Stimulated activated CD4-positive, alpha-beta T cell treated with anti-CD3 and anti-CD28 coated beads, Interleukin-12 subunit alpha, Interleukin-12 subunit beta, amount 100 ng/mL, for 4 hours (primary cell): ENCODE measurements at regions not wholly inside any gene's neighbourhood (a gene's known extent, or its start where the extent isn't known, plus 50 kb on each side); places are given as distances from the start of the nearest gene placed in this dataset.
"Not testable (repeated sequence)": the region's sequence is repeated elsewhere in the genome, so short reads cannot be mapped to it uniquely, and the experiment has no call there.

Experiments
- DNase-seq: peaks from one replicate; pipeline ENCODE4 v3.0.0-alpha.2; 2020

DNA sequence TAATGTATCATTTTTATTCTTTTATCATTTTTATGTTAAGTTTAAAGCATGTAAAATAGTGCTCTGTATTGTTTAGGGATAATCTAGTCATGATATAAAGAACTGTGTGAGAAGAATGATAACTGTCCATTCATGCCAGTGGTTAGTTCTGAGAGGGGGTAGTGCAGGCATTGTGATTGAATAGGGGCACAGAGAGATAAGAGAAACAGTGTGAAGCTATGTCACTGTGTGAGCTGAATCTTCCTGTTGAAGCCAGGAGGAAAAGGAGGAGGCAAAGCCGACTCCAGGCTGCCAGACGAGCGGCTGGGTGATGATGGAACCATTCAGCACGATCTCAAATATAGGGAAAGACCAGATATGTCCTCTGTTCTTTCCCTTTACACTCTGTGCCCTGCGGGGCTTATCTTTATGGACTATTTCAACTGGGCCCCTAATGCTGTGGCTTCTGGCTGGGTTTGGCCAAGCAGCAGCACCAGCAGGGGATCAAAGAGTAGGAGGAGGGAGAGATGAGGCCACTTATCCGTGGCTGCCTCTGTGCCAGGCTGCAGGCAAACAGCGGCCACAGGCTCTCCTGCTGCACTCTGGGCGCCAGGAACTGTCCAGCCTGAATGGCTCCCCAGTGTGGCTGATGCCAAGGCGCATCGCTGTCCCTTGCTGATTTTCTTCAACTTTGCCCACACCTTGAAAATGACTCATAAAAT is 128.0 kb downstream of the SPP2 start:
- no peak for DNase-seq

GRCh38 chr2:234175649-234176048 is 125.1 kb downstream of the SPP2 start:
- no peak for DNase-seq

- DNase-seq: no peak
These were observed 124.2 kb downstream of the SPP2 start for GRCh38 chr2:234174742-234175141.

- no peak for DNase-seq
These were observed 122.0 kb downstream of the SPP2 start for GRCh38 chr2:234172532-234172931.

- no peak for DNase-seq
These were observed 121.6 kb downstream of the SPP2 start for GRCh38 chr2:234172066-234172465.

GRCh38 chr2:234171666-234172065 is 121.2 kb downstream of the SPP2 start:
- DNase-seq: no peak

DNA sequence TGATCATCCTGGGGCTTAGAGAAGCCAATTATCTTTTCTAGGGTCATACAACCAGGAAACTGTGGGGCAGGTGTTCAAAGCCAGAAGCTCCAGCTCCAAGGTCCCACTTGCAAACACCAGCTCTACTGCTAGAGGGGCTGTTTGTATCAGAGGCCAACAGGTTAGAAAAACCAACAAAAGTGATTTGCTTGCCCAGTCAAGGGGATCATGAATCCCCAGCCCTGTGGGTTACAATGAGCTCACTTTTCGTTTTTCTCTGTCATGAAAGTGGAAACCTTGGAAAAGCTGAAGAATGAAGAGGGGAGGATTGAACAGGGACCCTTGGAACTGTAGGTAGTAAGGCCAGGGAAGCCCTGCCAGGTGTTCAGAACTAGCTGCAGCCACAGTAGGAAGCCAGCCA is 119.2 kb downstream of the SPP2 start:
- DNase-seq: no peak

- DNase-seq: not testable (repeated sequence)
These were observed 118.4 kb downstream of the SPP2 start for GRCh38 chr2:234168605-234169570.

DNA sequence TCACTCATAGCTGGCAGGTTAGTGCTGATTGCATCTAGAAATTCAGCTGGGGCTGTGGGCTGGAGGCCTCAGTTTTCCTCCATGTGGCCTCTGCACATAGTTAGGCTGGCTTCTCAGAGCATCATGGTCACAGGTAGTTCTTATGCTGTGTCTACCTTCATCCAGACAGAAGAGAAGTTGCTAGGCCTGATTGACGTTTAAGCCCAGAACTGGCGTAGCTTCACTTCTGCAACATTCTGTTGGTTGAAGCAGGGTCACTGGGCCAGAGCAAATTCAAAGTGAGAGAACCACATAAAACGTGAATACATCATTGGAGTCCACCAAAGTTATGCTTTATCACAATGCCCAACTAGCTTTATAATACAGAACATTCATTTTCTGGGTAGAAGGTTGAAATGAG is 116.0 kb downstream of the SPP2 start:
- DNase-seq: no peak

- DNase-seq: no peak
These were observed 114.9 kb downstream of the SPP2 start for GRCh38 chr2:234165421-234165820.

GRCh38 chr2:234164493-234165413 is 114.3 kb downstream of the SPP2 start:
- DNase-seq: peak; percentile 16

- no peak for DNase-seq
These were observed 113.1 kb downstream of the SPP2 start for GRCh38 chr2:234163510-234164045.

DNA sequence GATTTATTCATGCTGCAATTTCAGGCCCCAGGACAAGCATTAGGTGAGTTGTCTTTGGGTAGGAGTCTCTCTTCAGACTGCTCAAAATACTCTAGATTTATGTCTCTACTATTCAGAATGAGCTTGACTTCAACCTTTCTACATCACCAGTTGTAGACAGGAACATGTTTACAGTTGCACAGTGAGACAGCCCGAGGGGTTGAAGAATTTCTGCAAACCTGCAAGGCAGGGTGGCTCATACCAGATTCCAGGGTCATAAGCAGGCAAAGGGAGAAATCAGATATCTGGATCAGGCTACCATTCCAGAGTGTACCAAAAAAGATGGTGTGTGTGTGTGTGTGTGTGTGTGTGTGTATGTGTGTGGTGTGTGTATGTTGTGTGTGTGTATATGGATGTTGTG is 112.4 kb downstream of the SPP2 start:
- DNase-seq: no peak

DNA sequence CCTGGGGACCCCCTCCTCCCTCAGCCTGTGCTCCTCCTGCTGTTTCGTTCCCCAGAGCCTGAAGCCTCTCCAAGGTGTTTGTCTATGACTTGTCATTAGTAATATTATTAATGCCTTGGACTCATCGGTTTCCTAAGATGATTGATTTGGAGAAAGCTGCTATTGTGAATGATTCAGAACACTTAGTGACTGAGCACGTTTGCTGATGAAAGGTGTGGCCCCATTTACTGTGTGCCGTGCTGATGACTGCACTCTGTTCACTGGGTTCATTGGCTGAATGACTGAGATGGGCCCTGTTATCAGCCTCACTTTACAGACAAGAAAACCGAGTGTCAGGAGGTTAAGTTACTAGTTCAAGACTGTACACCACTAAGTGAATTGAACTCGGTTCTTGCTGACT is 111.4 kb downstream of the SPP2 start:
- no peak for DNase-seq

- DNase-seq: no peak
These were observed 108.3 kb downstream of the SPP2 start for GRCh38 chr2:234158812-234159211.

- DNase-seq: no peak
These were observed 107.5 kb downstream of the SPP2 start for GRCh38 chr2:234157817-234158588.

GRCh38 chr2:234156326-234156725 is 105.8 kb downstream of the SPP2 start:
- DNase-seq: no peak

- not testable (repeated sequence) for DNase-seq
These were observed 102.3 kb downstream of the SPP2 start for GRCh38 chr2:234152835-234153234.

DNA sequence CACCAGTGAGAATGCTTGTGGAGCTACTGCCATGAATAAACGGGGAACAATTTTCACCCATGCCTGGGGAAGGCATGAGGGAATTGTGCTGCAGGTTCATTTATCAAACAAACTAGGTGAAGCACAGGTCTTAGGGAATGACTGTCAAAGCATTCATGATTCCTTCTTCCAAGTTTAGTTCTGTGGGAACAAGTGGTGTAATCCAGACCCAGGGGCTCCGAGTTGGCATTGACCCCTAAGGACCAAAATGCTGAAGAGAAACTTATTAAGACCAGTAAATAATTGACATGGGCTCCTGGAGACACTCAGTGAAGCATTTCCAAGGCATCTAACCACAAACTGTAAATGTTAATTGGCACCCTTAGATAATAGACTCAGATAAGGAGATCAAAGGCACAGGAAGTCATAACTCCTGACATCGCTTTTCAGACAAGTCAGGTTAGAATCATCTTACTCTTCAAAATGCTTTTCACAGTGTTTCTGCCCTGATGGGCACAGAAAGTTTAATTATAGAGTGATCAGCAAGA is 96.9 kb downstream of the SPP2 start:
- no peak for DNase-seq

DNA sequence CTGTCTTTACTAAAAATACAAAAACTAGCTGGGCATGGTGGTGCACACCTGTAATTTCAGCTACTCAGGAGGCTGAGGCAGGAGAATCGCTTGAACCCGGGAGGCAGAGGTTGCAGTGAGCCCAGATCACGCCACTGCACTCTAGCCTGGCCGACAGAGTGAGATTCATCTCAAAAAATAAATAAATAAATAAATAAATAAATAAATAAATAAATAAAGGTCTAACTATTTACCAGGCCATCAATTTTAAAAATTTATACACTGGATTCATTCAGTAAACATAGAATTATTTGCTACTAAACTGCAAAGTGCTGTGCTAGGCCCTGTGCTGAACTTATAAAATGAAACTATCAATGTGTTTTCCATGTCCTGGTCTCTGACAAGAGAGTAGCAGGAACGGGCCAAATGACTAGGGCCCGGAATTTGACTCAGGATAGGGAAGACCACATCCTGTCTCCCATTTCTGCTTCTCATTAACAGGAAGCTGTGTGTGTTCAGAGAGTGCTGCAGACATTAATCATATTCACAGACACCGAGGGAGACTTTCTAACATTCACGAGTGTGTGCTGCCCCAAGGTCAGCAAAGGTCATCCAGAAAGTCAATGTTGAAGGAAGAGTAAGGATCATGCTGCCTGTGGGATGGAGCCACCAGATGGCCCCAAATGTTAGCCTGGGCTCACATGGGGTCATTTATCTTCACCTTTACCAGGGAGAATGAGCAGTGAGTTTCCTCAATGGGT is 95.8 kb downstream of the SPP2 start:
- DNase-seq: no peak

DNA sequence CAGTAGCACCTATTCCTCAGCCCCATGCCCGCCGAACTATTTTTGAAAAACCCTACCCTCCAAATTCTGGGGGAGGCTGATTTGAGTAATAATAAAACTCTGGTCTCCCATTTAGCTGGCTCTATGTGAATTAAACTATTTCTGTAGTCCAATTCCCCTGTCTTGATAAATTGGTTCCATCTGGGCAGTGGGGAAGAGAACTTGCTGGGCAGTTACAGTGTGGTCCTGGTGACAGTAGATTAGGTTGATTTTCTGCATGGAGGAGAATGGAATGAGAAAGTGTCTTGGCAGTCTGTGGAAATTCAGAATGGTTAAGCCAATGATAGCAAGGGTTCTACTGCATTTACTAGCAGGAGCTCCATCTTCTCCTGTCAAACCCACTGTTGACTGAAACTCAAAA is 95.0 kb downstream of the SPP2 start:
- DNase-seq: no peak
